Lower lobe of right lung (tissue), 2 donors: ENCODE measurements at regions not wholly inside any gene's neighbourhood (a gene's known extent, or its start where the extent isn't known, plus 50 kb on each side); places are given as distances from the start of the nearest gene placed in this dataset.

Experiments
- ATAC-seq, 2 donors: fragments of 200-7000 bp; cut with Tn5 transposase; one replicate each; pipeline ENCODE4 v1.9.1; 2020 to 2022; ENCODE audit warnings: mild to moderate bottlenecking in 2 of 2, moderate library complexity in 2 of 2
- DNase-seq: peaks from one replicate; pipeline ENCODE4 v3.0.0-alpha.2; 2020
- H3K27ac ChIP-seq: fragments of 200-600 bp; one replicate; pipeline ENCODE4 v1.8.0; 2022
- H3K27me3 ChIP-seq: fragments of 200-600 bp; one replicate; pipeline ENCODE4 v1.8.0; 2022; ENCODE audit warnings: low read depth
- H3K36me3 ChIP-seq: fragments of 200-600 bp; one replicate; pipeline ENCODE4 v1.8.0; 2022; ENCODE audit warnings: mild to moderate bottlenecking
- H3K4me1 ChIP-seq: fragments of 200-600 bp; one replicate; pipeline ENCODE4 v1.8.0; 2022
- H3K4me3 ChIP-seq: fragments of 200-600 bp; one replicate; pipeline ENCODE4 v1.8.0; 2022; ENCODE audit warnings: mild to moderate bottlenecking
- H3K9me3 ChIP-seq: fragments of 200-600 bp; one replicate; pipeline ENCODE4 v1.8.0; 2022
- intact Hi-C: fragments of 100-400 bp; cut with DNase I; formaldehyde crosslinking; loops from one replicate; pipeline ENCODE4 v1.11.0; 2022
- TF ChIP-seq, protein P1 (sequence below): fragments of 200-600 bp; IDR thresholded peaks from one replicate; pipeline ENCODE4 v1.8.0; 2022; ENCODE audit warnings: antibody characterized with exemption, mild to moderate bottlenecking
- donor health status: DM: no; HTN: yes; CAD: no; lungs with severe emphysema.

DNA sequence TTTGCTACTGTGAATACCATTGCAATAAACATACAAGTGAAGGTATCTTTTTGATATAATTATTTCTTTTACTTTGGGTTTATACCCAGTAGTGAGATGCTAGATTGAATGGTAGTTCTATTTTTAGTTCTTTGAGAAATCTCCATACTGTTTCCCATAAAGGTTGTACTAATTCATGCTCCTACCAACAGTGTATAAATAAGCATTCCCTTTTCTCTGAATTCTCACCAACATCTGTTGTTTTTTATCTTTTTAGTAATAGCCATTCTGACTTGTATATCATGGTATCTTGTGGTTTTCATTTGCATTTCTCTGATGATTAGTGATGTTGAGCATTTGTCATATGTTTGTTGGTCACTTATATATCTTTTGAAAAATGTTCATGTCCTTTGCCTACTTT, 183.6 kb upstream of the LRFN2 start:
- H3K36me3 ChIP-seq: no peaks in the 10 kb centered on the region
- peaks cover 4% of the 10 kb centered on the region for H3K27me3 ChIP-seq
- no peak for DNase-seq
- TF ChIP-seq, protein P1, sequence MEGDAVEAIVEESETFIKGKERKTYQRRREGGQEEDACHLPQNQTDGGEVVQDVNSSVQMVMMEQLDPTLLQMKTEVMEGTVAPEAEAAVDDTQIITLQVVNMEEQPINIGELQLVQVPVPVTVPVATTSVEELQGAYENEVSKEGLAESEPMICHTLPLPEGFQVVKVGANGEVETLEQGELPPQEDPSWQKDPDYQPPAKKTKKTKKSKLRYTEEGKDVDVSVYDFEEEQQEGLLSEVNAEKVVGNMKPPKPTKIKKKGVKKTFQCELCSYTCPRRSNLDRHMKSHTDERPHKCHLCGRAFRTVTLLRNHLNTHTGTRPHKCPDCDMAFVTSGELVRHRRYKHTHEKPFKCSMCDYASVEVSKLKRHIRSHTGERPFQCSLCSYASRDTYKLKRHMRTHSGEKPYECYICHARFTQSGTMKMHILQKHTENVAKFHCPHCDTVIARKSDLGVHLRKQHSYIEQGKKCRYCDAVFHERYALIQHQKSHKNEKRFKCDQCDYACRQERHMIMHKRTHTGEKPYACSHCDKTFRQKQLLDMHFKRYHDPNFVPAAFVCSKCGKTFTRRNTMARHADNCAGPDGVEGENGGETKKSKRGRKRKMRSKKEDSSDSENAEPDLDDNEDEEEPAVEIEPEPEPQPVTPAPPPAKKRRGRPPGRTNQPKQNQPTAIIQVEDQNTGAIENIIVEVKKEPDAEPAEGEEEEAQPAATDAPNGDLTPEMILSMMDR: no peak
- no peak overlapping the region for H3K4me3 ChIP-seq
- intact Hi-C loops: no loop called here
- no peaks in the 10 kb centered on the region for H3K9me3 ChIP-seq
- no peaks in the 10 kb centered on the region for H3K4me1 ChIP-seq
- no peak for ATAC-seq
- H3K27ac ChIP-seq: no peak overlapping the region

DNA sequence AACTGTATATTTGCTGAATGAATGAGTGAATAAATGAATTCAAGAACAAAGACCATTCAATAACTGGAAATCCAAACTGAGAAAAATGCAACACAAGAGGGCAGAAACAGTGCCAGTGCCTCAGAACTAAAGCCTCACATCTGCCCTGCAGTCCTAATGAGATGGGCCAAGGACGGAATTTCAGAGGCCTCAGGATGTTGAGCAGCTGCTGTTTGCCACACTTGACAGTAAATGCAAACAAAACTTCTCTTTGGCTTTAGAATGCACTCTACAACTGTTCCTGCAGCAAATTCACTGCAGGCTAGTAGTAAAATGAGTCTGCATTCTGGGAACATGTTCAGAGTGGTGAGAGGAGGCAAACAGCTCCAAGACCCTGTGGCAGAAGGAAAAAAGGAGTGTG, 177.6 kb upstream of the LRFN2 start:
- H3K4me3 ChIP-seq: no peak overlapping the region
- TF ChIP-seq, protein P1: no peak
- no peaks in the 10 kb centered on the region for H3K9me3 ChIP-seq
- no peak for DNase-seq
- intact Hi-C loops: no loop called here
- no peaks in the 10 kb centered on the region for H3K4me1 ChIP-seq
- H3K27me3 ChIP-seq: no peaks in the 10 kb centered on the region
- no peaks in the 10 kb centered on the region for H3K36me3 ChIP-seq
- H3K27ac ChIP-seq: no peak overlapping the region
- ATAC-seq: no peak

DNA sequence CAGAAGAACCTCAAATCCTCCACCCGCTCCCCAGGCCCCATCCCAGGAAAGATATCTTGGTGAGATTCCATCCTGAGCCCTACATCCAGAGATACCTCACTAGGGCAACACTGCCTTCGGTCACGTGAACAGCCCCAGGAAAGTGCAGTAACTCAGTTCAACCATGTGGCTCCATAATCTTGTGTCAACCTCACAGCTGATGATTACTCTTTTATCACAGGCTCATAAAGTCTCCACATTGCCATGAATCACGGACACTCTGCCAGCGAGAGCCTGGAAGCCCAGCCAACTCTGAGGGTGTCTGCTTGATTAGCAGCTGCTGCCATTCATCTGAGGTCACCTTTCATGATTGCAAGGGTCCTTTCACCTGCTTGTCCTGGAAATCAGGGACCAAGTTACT, 175.8 kb upstream of the LRFN2 start:
- no peak for DNase-seq
- ATAC-seq: no peak

DNA sequence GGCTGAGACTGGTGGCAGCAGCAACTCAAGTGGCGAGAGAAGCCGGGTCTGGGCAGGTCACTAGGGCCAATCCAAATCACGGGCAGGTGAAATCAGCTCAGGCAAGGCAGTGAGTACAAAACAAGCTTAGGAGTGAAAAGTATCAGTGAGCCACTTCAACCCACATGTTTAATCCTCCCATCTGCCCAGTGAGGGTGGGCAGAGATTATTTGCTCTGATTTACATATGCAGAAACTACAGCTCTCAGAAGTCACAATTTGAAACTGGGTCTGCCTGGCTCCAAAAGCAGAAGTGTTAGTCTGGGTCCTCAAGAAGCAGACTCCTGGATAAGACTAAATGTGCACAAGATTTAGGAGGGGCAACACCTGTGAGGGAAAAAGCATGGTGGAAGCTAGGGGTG, 173.7 kb upstream of the LRFN2 start:
- H3K36me3 ChIP-seq: no peaks in the 10 kb centered on the region
- intact Hi-C loops: no loop called here
- H3K4me1 ChIP-seq: no peaks in the 10 kb centered on the region
- no peak overlapping the region for H3K4me3 ChIP-seq
- no peaks in the 10 kb centered on the region for H3K9me3 ChIP-seq
- no peak overlapping the region for H3K27ac ChIP-seq
- DNase-seq: no peak
- TF ChIP-seq, protein P1: no peak
- H3K27me3 ChIP-seq: peaks cover 10% of the 10 kb centered on the region
- no peak for ATAC-seq

More for the DNA sequence above, 175.8 kb upstream of the LRFN2 start:
- TF ChIP-seq, protein P1: no peak
- Histone ChIP-seq H3K36me3 (no peaks in the 10 kb centered on the region), H3K4me3 (no peak overlapping the region), H3K4me1 (no peaks in the 10 kb centered on the region), H3K27me3 (no peaks in the 10 kb centered on the region), H3K9me3 (no peaks in the 10 kb centered on the region), H3K27ac (no peak overlapping the region)
- intact Hi-C loops: no loop called here

DNA sequence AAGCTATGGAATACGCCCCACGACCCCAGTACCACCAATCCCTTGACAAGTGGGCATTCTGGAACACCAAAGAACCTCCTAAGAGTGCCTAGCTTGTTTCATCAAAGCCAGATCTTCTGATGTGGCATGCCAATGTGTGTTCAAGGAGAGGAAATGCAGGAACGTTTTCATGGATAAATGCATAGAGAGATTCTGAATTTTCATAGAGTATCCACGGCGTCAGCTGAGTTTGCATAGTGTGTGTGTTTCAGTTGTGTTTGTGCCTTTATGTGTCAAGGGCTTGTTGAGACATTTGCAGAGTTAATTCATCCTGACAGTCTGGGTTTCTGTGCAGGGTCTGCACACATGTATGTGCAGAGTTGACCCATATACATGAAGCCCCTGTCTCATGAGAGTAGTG, 172.7 kb upstream of the LRFN2 start:
- peaks cover 16% of the 10 kb centered on the region for H3K27me3 ChIP-seq
- no peaks in the 10 kb centered on the region for H3K36me3 ChIP-seq
- H3K4me3 ChIP-seq: no peak overlapping the region
- H3K27ac ChIP-seq: no peak overlapping the region
- TF ChIP-seq, protein P1: no peak
- no peaks in the 10 kb centered on the region for H3K4me1 ChIP-seq
- DNase-seq (no peak), ATAC-seq (no peak)
- intact Hi-C loops: no loop called here
- no peaks in the 10 kb centered on the region for H3K9me3 ChIP-seq

DNA sequence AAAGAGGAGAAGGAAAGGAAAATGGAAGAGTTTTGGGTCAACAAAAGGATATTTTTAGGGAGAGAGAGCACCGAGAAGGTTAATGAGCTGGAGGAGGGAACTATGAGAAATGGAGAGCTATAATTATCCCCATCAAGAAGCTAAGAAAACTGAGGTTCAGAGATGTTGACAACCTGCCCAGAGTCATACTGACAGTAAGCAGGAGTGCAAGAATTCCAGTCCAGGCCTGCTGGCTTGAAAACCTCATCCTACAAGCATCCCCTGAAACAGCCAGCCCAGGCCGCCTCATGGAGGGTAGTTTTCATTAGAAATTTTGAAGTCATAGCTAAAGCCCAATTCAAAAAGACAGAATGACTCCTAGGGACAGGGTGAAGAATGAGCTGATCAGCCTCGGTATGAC, 172.1 kb upstream of the LRFN2 start:
- H3K9me3 ChIP-seq: no peaks in the 10 kb centered on the region
- no peak for ATAC-seq

More for the DNA sequence above, 172.1 kb upstream of the LRFN2 start:
- Histone ChIP-seq H3K27me3 (peaks cover 22% of the 10 kb centered on the region), H3K27ac (no peak overlapping the region), H3K4me3 (no peak overlapping the region), H3K4me1 (no peaks in the 10 kb centered on the region), H3K36me3 (no peaks in the 10 kb centered on the region)
- no peak for DNase-seq
- intact Hi-C loops: no loop called here
- TF ChIP-seq, protein P1: no peak
